NB4 (cell line): ENCODE measurements at regions not wholly inside any gene's neighbourhood (a gene's known extent, or its start where the extent isn't known, plus 50 kb on each side); places are given as distances from the start of the nearest gene placed in this dataset.

Experiments used
- DNase-seq: peaks from one replicate; pipeline ENCODE4 v3.0.0; 2010; ENCODE audit warnings: low read depth
- H3K4me3 ChIP-seq: one replicate; pipeline ENCODE4 v1.5.1; 2011; ENCODE audit warnings: mild to moderate bottlenecking, low read depth, low read length, moderate library complexity
- CTCF ChIP-seq: IDR thresholded peaks from one replicate; pipeline ENCODE4 v1.5.1; 2012; ENCODE audit warnings: low read depth, low read length
- MAX ChIP-seq: IDR thresholded peaks from 2 replicates; pipeline ENCODE4 v1.6.1; 2011; ENCODE audit warnings: low read depth, low read length
- MYC ChIP-seq: IDR thresholded peaks from 2 replicates; pipeline ENCODE4 v1.6.1; 2011; ENCODE audit warnings: low read depth, low read length
- POLR2A ChIP-seq: IDR thresholded peaks from 2 replicates; pipeline ENCODE4 v1.6.1; 2011; ENCODE audit warnings: mild to moderate bottlenecking; ENCODE audit not compliant: insufficient read length; ENCODE audit errors: extremely low read depth

GRCh38 chr5:1665803-1666202, 133.8 kb downstream of the MRPL36 start:
- no peak overlapping the region for H3K4me3 ChIP-seq
- no peak for DNase-seq
- no peak for TF ChIP-seq POLR2A
- TF ChIP-seq MYC = no peak
- no peak for TF ChIP-seq MAX
- no peak for TF ChIP-seq CTCF

GRCh38 chr5:1665231-1665630, 134.4 kb downstream of the MRPL36 start:
- TF ChIP-seq MYC = no peak
- TF ChIP-seq MAX = no peak
- no peak for TF ChIP-seq POLR2A
- TF ChIP-seq CTCF = no peak
- H3K4me3 ChIP-seq = no peak overlapping the region
- no peak for DNase-seq

GRCh38 chr5:1663186-1663585, 136.5 kb downstream of the MRPL36 start:
- DNase-seq = no peak
- H3K4me3 ChIP-seq = no peak overlapping the region
- TF ChIP-seq MAX = no peak
- no peak for TF ChIP-seq CTCF
- no peak for TF ChIP-seq POLR2A
- no peak for TF ChIP-seq MYC

GRCh38 chr5:1662559-1663085, 137.0 kb downstream of the MRPL36 start:
- no peak overlapping the region for H3K4me3 ChIP-seq
- DNase-seq = no peak
- TF ChIP-seq CTCF (no peak), MAX (no peak), MYC (no peak), POLR2A (no peak)

GRCh38 chr5:1661831-1662558, 137.6 kb downstream of the MRPL36 start:
- DNase-seq = no peak
- H3K4me3 ChIP-seq = no peak overlapping the region
- no peak for TF ChIP-seq MYC
- no peak for TF ChIP-seq POLR2A
- no peak for TF ChIP-seq CTCF
- no peak for TF ChIP-seq MAX
